Ascending aorta (tissue), 2 donors: ENCODE measurements at regions not wholly inside any gene's neighbourhood (a gene's known extent, or its start where the extent isn't known, plus 50 kb on each side); places are given as distances from the start of the nearest gene placed in this dataset.

Source experiments
- DNase-seq, 2 donors: peaks; one replicate each; pipeline ENCODE4 v3.0.0-alpha.2; 2019; ENCODE audit warnings: low spot score in 2 of 2
- H3K27ac ChIP-seq, 2 donors: fragments of 200-600 bp; sonication (generic); one replicate each; pipeline ENCODE4 v1.5.1; 2016 to 2017; ENCODE audit warnings: mild to moderate bottlenecking in 1 of 2
- H3K27me3 ChIP-seq: fragments of 200-600 bp; sonication (generic); one replicate; pipeline ENCODE4 v1.5.1; 2017
- H3K36me3 ChIP-seq, 2 donors: fragments of 200-600 bp; sonication (generic); one replicate each; pipeline ENCODE4 v1.5.1; 2016
- H3K4me1 ChIP-seq, 2 donors: fragments of 200-600 bp; sonication (generic); one replicate each; pipeline ENCODE4 v1.5.1; 2016 to 2017; ENCODE audit warnings: mild to moderate bottlenecking in 1 of 2
- H3K4me3 ChIP-seq, 2 donors: fragments of 200-600 bp; sonication (generic); one replicate each; pipeline ENCODE4 v1.5.1; 2016 to 2017; ENCODE audit warnings: mild to moderate bottlenecking in 1 of 2
- H3K9me3 ChIP-seq, 2 donors: fragments of 200-600 bp; sonication (generic); one replicate each; pipeline ENCODE4 v1.5.1; 2016
- CTCF ChIP-seq, 3 experiments: fragments of 200-600 bp in 2 of 3; fragments of 450-650 bp in 1 of 3; sonication (generic) in 2 of 3; IDR thresholded peaks; one replicate each; pipeline ENCODE4 v1.5.1; 2016 to 2019; ENCODE audit warnings: antibody characterized with exemption in 3 of 3, mild to moderate bottlenecking in 1 of 3, moderate library complexity in 1 of 3
- intact Hi-C: fragments of 100-400 bp; cut with DNase I; formaldehyde crosslinking; loops from one replicate; pipeline ENCODE4 v1.15.1; 2023

GRCh38 chr18:28682912-28683311 lies 506.0 kb upstream of the CDH2 start:
- Histone ChIP-seq H3K27ac (no peak overlapping the region), H3K4me1 (no peaks in the 10 kb centered on the region), H3K9me3 (no peaks in the 10 kb centered on the region), H3K4me3 (no peak overlapping the region), H3K27me3 (no peaks in the 10 kb centered on the region), H3K36me3 (no peaks in the 10 kb centered on the region)
- intact Hi-C loops = no loop called here
- DNase-seq = no peak
- TF ChIP-seq CTCF (IDR thresholded peaks at IDR 0.05) = no peak

- Histone ChIP-seq H3K27ac (no peak overlapping the region), H3K9me3 (no peaks in the 10 kb centered on the region), H3K27me3 (no peaks in the 10 kb centered on the region), H3K4me1 (no peaks in the 10 kb centered on the region), H3K4me3 (no peak overlapping the region), H3K36me3 (no peaks in the 10 kb centered on the region)
- intact Hi-C loops = no loop called here
- no peak for DNase-seq
- no peak for TF ChIP-seq CTCF (IDR thresholded peaks at IDR 0.05)
Observed at GRCh38 chr18:28669165-28669564, 492.2 kb upstream of the CDH2 start.

GRCh38 chr18:28666216-28666615 lies 489.3 kb upstream of the CDH2 start:
- no peaks in the 10 kb centered on the region for H3K27me3 ChIP-seq
- intact Hi-C loops = no loop called here
- no peaks in the 10 kb centered on the region for H3K9me3 ChIP-seq
- H3K4me3 ChIP-seq = no peak overlapping the region
- no peak overlapping the region for H3K27ac ChIP-seq
- H3K36me3 ChIP-seq = no peaks in the 10 kb centered on the region
- no peak for DNase-seq
- no peak for TF ChIP-seq CTCF (IDR thresholded peaks at IDR 0.05)
- no peaks in the 10 kb centered on the region for H3K4me1 ChIP-seq

GRCh38 chr18:28657961-28658360 lies 481.0 kb upstream of the CDH2 start:
- H3K4me1 ChIP-seq = no peaks in the 10 kb centered on the region
- intact Hi-C loops = no loop called here
- no peak for DNase-seq
- H3K36me3 ChIP-seq = no peaks in the 10 kb centered on the region
- H3K27ac ChIP-seq = no peak overlapping the region
- no peak for TF ChIP-seq CTCF (IDR thresholded peaks at IDR 0.05)
- no peaks in the 10 kb centered on the region for H3K27me3 ChIP-seq
- no peak overlapping the region for H3K4me3 ChIP-seq
- H3K9me3 ChIP-seq = no peaks in the 10 kb centered on the region

GRCh38 chr18:28652654-28653053 lies 475.7 kb upstream of the CDH2 start:
- no peak for TF ChIP-seq CTCF (IDR thresholded peaks at IDR 0.05)
- H3K9me3 ChIP-seq = no peaks in the 10 kb centered on the region
- H3K36me3 ChIP-seq = no peaks in the 10 kb centered on the region
- no peaks in the 10 kb centered on the region for H3K4me1 ChIP-seq
- H3K27me3 ChIP-seq = no peaks in the 10 kb centered on the region
- intact Hi-C loops = no loop called here
- no peak overlapping the region for H3K4me3 ChIP-seq
- no peak for DNase-seq
- no peak overlapping the region for H3K27ac ChIP-seq

- DNase-seq = no peak
- Histone ChIP-seq H3K4me3 (no peak overlapping the region), H3K9me3 (no peaks in the 10 kb centered on the region), H3K27ac (no peak overlapping the region), H3K4me1 (no peaks in the 10 kb centered on the region), H3K36me3 (no peaks in the 10 kb centered on the region), H3K27me3 (no peaks in the 10 kb centered on the region)
- no peak for TF ChIP-seq CTCF (IDR thresholded peaks at IDR 0.05)
- intact Hi-C loops = no loop called here
Observed at GRCh38 chr18:28651298-28651697, 474.4 kb upstream of the CDH2 start.
